IMR-90 (cell line): ENCODE measurements at regions not wholly inside any gene's neighbourhood (a gene's known extent, or its start where the extent isn't known, plus 50 kb on each side); places are given as distances from the start of the nearest gene placed in this dataset.

ENCODE experiments used
- ATAC-seq: fragments of 200-7000 bp; cut with Tn5 transposase; 2 replicates; pipeline ENCODE4 v1.9.1; 2020; ENCODE audit warnings: low read depth, mild to moderate bottlenecking, moderate library complexity
- BruUV-seq: library from RNA; stranded (reverse); fragments of 400-500 nt; replicated peaks from 2 replicates; lab custom pipeline; 2021; lab: Mats Ljungman, UMichigan
- CTCF ChIA-PET: fragments of 300-600 bp; formaldehyde crosslinking; extraction: SDS; loops from one replicate; lab custom pipeline; 2021; ENCODE audit warnings: antibody characterized with exemption; lab: Yijun Ruan, JAX
- POLR2A ChIA-PET: fragments of 300-600 bp; sonication (Branson Sonifier 250); formaldehyde crosslinking; loops from one replicate; lab custom pipeline; 2022; ENCODE audit warnings: antibody characterized with exemption; ENCODE audit not compliant: unreplicated experiment; lab: Charles Lee
- DNase-seq: peaks from one replicate; pipeline ENCODE4 v3.0.0; 2013
- H2AFZ ChIP-seq: replicated peaks from 2 replicates; pipeline ENCODE3; 2013; ENCODE audit warnings: low read length, mild to moderate bottlenecking; ENCODE audit not compliant: poor library complexity
- H2AK5ac ChIP-seq: 2 replicates; pipeline ENCODE4 v1.6.1; 2013; ENCODE audit warnings: low read depth, low read length, inconsistent platforms
- H2AK9ac ChIP-seq: replicated peaks from 2 replicates; pipeline ENCODE3; 2013; ENCODE audit warnings: mild to moderate bottlenecking, low read depth, low read length, moderate library complexity; ENCODE audit not compliant: poor library complexity
- H2BK120ac ChIP-seq: 2 replicates; pipeline ENCODE4 v1.6.1; 2013; ENCODE audit warnings: low read depth, low read length, inconsistent platforms
- H2BK15ac ChIP-seq: 3 replicates; pipeline ENCODE4 v1.6.1; 2013; ENCODE audit warnings: low read depth, low read length, inconsistent platforms
- H2BK20ac ChIP-seq: 2 replicates; pipeline ENCODE4 v1.6.1; 2013; ENCODE audit warnings: low read depth, mild to moderate bottlenecking, inconsistent platforms, low read length, moderate library complexity
- H2BK5ac ChIP-seq: 2 replicates; pipeline ENCODE4 v1.6.1; 2013; ENCODE audit warnings: mild to moderate bottlenecking, low read depth, low read length, inconsistent platforms; ENCODE audit not compliant: poor library complexity, severe bottlenecking
- H3K14ac ChIP-seq: replicated peaks from 2 replicates; pipeline ENCODE4 v1.6.1; 2013; ENCODE audit warnings: low read depth, low read length, inconsistent platforms
- H3K18ac ChIP-seq: 2 replicates; pipeline ENCODE4 v1.6.1; 2013; ENCODE audit warnings: low read depth, low read length, control low read depth
- H3K23ac ChIP-seq: 2 replicates; pipeline ENCODE4 v1.6.1; 2013; ENCODE audit warnings: low read depth, low read length, inconsistent platforms
- H3K27ac ChIP-seq: 2 replicates; pipeline ENCODE4 v1.5.1; 2013; ENCODE audit warnings: mild to moderate bottlenecking, control low read depth, low read length; ENCODE audit not compliant: insufficient read depth
- H3K27me3 ChIP-seq: 2 replicates; pipeline ENCODE4 v1.6.1; 2013; ENCODE audit warnings: low read length; ENCODE audit not compliant: control insufficient read depth, insufficient read depth
- H3K36me3 ChIP-seq: 2 replicates; pipeline ENCODE4 v1.6.1; 2013; ENCODE audit warnings: low read length, mixed read lengths; ENCODE audit not compliant: control insufficient read depth, insufficient read depth
- H3K4ac ChIP-seq: 2 replicates; pipeline ENCODE4 v1.6.1; 2013; ENCODE audit warnings: low read depth, low read length, inconsistent platforms
- H3K4me1 ChIP-seq: 2 replicates; pipeline ENCODE4 v1.6.1; 2013; ENCODE audit warnings: low read length, mixed read lengths; ENCODE audit not compliant: control insufficient read depth, insufficient read depth
- H3K4me2 ChIP-seq: 2 replicates; pipeline ENCODE4 v1.6.1; 2013; ENCODE audit warnings: low read depth, mild to moderate bottlenecking, control low read depth, low read length, moderate library complexity
- H3K4me3 ChIP-seq: 2 replicates; pipeline ENCODE4 v1.5.1; 2013; ENCODE audit warnings: low read depth, mild to moderate bottlenecking, control low read depth, low read length, moderate library complexity; ENCODE audit not compliant: insufficient read depth
- H3K56ac ChIP-seq: 2 replicates; pipeline ENCODE4 v1.6.1; 2013; ENCODE audit warnings: low read length, inconsistent platforms; ENCODE audit not compliant: insufficient read depth; ENCODE audit errors: extremely low read depth
- H3K79me1 ChIP-seq, 2 experiments: 2 replicates each; pipeline ENCODE4 v1.6.1; 2013; ENCODE audit warnings: low read length in 2 of 2, inconsistent platforms in 1 of 2, low read depth in 1 of 2
- H3K9ac ChIP-seq: 2 replicates; pipeline ENCODE4 v1.6.1; 2013; ENCODE audit warnings: low read depth, low read length, control low read depth
- H3K9me1 ChIP-seq: 2 replicates; pipeline ENCODE4 v1.6.1; 2013; ENCODE audit warnings: low read length, inconsistent platforms; ENCODE audit not compliant: insufficient read depth
- H3K9me3 ChIP-seq: 2 replicates; pipeline ENCODE4 v1.6.1; 2013; ENCODE audit warnings: low read length; ENCODE audit not compliant: control insufficient read depth, insufficient read depth
- H4K20me1 ChIP-seq: 2 replicates; pipeline ENCODE4 v1.6.1; 2013; ENCODE audit warnings: low read length, inconsistent platforms; ENCODE audit not compliant: insufficient read depth
- H4K5ac ChIP-seq: 2 replicates; pipeline ENCODE4 v1.6.1; 2013; ENCODE audit warnings: mild to moderate bottlenecking, low read depth, low read length, control low read depth
- H4K8ac ChIP-seq, 2 experiments: 2 replicates each; pipeline ENCODE4 v1.6.1; 2013; ENCODE audit warnings: low read depth in 2 of 2, low read length in 2 of 2, control low read depth in 1 of 2, inconsistent platforms in 1 of 2
- H4K91ac ChIP-seq: 2 replicates; pipeline ENCODE4 v1.6.1; 2013; ENCODE audit warnings: low read depth, low read length, inconsistent platforms; ENCODE audit not compliant: insufficient read depth
- BHLHE40 ChIP-seq: fragments of 150-350 bp; IDR thresholded peaks from 2 replicates; pipeline ENCODE4 v1.6.1; 2016; ENCODE audit warnings: mild to moderate bottlenecking, low read depth, low read length
- CEBPB ChIP-seq: IDR thresholded peaks from 2 replicates; pipeline ENCODE4 v1.6.1; 2012; ENCODE audit warnings: low read depth, low read length, improper control_type of control experiment
- CHD1 ChIP-seq: IDR thresholded peaks from 2 replicates; pipeline ENCODE4 v1.6.1; 2012; ENCODE audit warnings: low read depth, low read length, improper control_type of control experiment
- FOS ChIP-seq: fragments of 150-350 bp; IDR thresholded peaks from 2 replicates; pipeline ENCODE4 v1.6.1; 2016; ENCODE audit warnings: low read depth, low read length
- MAFK ChIP-seq: IDR thresholded peaks from 2 replicates; pipeline ENCODE4 v1.6.1; 2012; ENCODE audit warnings: low read depth, low read length, improper control_type of control experiment
- MAZ ChIP-seq: IDR thresholded peaks from 2 replicates; pipeline ENCODE4 v1.6.1; 2012; ENCODE audit warnings: low read depth, mild to moderate bottlenecking, low read length, improper control_type of control experiment, moderate library complexity, borderline replicate concordance
- MXI1 ChIP-seq: IDR thresholded peaks from 2 replicates; pipeline ENCODE4 v1.6.1; 2012; ENCODE audit warnings: low read depth, mild to moderate bottlenecking, low read length, moderate library complexity, borderline replicate concordance
- NFE2L2 ChIP-seq: fragments of 150-350 bp; IDR thresholded peaks from 2 replicates; pipeline ENCODE4 v1.6.1; 2016; ENCODE audit warnings: low read depth, mild to moderate bottlenecking, low read length
- POLR2A ChIP-seq: IDR thresholded peaks from 2 replicates; pipeline ENCODE4 v1.6.1; 2012; ENCODE audit warnings: mild to moderate bottlenecking, low read depth, low read length
- RFX5 ChIP-seq: IDR thresholded peaks from 2 replicates; pipeline ENCODE4 v1.8.0; 2012; ENCODE audit warnings: low read depth, mild to moderate bottlenecking, low read length, moderate library complexity
- SMC3 ChIP-seq: fragments of 150-350 bp; IDR thresholded peaks from 2 replicates; pipeline ENCODE4 v1.6.1; 2016; ENCODE audit warnings: low read depth, mild to moderate bottlenecking, antibody characterized with exemption, low read length, moderate library complexity
- WGBS, 2 experiments: methylation state at CpG; one replicate each; pipeline versions ENCODE4 v1.1.5 to v1.1.7; 2013; ENCODE audit warnings: missing lambda C conversion rate in 2 of 2; ENCODE audit not compliant: insufficient read length in 1 of 2; ENCODE audit errors: extremely low coverage in 2 of 2; 5-methylcytosine and 5-hydroxymethylcytosine counted together
- dilution Hi-C: fragments of 300-500 bp; cut with HindIII; formaldehyde crosslinking; loops from one replicate; pipeline ENCODE4 v1.14.3; 2018; ENCODE audit warnings: low sequenced_read_pairs; ENCODE audit not compliant: unreplicated experiment
- in situ Hi-C: fragments of 300-500 bp; cut with MboI; formaldehyde crosslinking; loops from 3 replicates; pipeline ENCODE4 v1.14.3; 2019; ENCODE audit warnings: low sequenced_read_pairs, inconsistent platforms, mixed read lengths
- intact Hi-C: fragments of 100-400 bp; cut with micrococcal nuclease; formaldehyde crosslinking; loops from 2 replicates; pipeline ENCODE4 v1.10.0; 2022
- TF ChIP-seq, protein P1 (sequence below): fragments of 150-350 bp; IDR thresholded peaks from 2 replicates; pipeline ENCODE4 v1.6.1; 2016; ENCODE audit warnings: low read depth, mild to moderate bottlenecking, low read length, moderate library complexity, borderline replicate concordance

DNA sequence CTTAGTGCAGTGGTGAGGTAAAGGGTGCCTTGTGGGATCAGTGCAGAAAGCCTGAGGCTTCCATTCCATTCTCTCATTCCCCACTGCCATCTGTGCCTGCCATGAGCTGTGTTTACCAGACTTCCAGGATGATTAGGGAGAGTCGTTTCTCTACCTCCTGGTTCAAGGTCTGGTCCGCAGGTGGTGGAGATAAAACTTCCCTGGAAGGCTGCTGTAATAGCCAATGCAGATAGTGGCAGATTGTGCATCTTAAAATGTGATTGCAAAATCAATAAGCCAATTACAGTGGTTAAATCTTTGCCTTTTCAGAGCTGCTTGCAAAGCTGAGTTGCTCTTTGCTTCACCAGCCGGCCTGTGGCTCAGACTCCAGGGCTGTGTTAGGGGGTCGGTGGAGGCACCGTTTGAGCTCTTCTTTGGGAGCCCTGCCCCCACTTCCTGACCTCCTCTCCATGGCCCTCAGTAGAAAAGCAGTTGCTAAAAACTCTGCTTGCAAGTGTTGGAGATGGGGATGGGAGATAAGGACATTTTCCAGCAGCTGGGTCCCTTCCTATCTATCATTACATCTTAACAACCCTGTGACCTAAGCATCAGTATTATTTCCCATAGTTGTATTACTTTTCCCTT, 95.2 kb upstream of the HS6ST1 start:
- Histone ChIP-seq H3K4me2 (no peak overlapping the region), H2BK5ac (no peak overlapping the region), H3K4me3 (no peak overlapping the region), H3K18ac (no peak overlapping the region), H3K9ac (no peak overlapping the region), H2AK5ac (no peak overlapping the region), H4K8ac (no peak overlapping the region), H3K27ac (no peak overlapping the region), H3K36me3 (no peaks in the 10 kb centered on the region), H3K4ac (no peak overlapping the region), H4K91ac (no peak overlapping the region), H3K9me1 (peaks cover 11% of the 10 kb centered on the region; the same call in 1 of the 2 replicates), H3K4me1 (peaks cover 4% of the 10 kb centered on the region), H2AFZ (no peak overlapping the region), H2BK120ac (no peak overlapping the region), H3K27me3 (no peaks in the 10 kb centered on the region), H2AK9ac (no peak overlapping the region), H3K79me1 (no peaks in the 10 kb centered on the region), H4K20me1 (no peaks in the 10 kb centered on the region), H2BK20ac (no peak overlapping the region), H3K14ac (no peak overlapping the region), H3K23ac (no peak overlapping the region), H3K9me3 (peaks cover 2% of the 10 kb centered on the region; the same call in 1 of the 2 replicates), H4K5ac (no peak overlapping the region), H2BK15ac (no peak overlapping the region), H3K56ac (no peak overlapping the region)
- WGBS, 2 experiments: no CpG with 5 or more reads among the region's 5 CpGs
- in situ Hi-C loops (no loop called here), intact Hi-C loops (no loop called here), dilution Hi-C loops (no loop called here)
- ATAC-seq (no peak), DNase-seq (no peak)
- TF ChIP-seq POLR2A: no peak
- no peak for TF ChIP-seq NFE2L2
- TF ChIP-seq BHLHE40: no peak
- TF ChIP-seq MAFK: no peak
- no peak for TF ChIP-seq RFX5
- no peak for TF ChIP-seq CHD1
- TF ChIP-seq MAZ: no peak
- TF ChIP-seq FOS: no peak
- TF ChIP-seq SMC3: no peak
- no peak for TF ChIP-seq MXI1
- no peak for TF ChIP-seq CEBPB
- TF ChIP-seq, protein P1, sequence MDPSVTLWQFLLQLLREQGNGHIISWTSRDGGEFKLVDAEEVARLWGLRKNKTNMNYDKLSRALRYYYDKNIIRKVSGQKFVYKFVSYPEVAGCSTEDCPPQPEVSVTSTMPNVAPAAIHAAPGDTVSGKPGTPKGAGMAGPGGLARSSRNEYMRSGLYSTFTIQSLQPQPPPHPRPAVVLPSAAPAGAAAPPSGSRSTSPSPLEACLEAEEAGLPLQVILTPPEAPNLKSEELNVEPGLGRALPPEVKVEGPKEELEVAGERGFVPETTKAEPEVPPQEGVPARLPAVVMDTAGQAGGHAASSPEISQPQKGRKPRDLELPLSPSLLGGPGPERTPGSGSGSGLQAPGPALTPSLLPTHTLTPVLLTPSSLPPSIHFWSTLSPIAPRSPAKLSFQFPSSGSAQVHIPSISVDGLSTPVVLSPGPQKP: no peak
- ChIA-PET CTCF (no interaction called here), POLR2A (no interaction called here)
- no TSS peak for BruUV-seq
